Fibroblast of villous mesenchyme (primary cell): ENCODE measurements at regions not wholly inside any gene's neighbourhood (a gene's known extent, or its start where the extent isn't known, plus 50 kb on each side); places are given as distances from the start of the nearest gene placed in this dataset. TPM values are rescaled to one million over a fixed set of nuclear protein-coding genes. Genes with fewer than 3 reads are reported as not detected.
"Not testable (repeated sequence)": the region's sequence is repeated elsewhere in the genome, so short reads cannot be mapped to it uniquely, and the experiment has no call there.

Source experiments
- DNase-seq: peaks from one replicate; pipeline ENCODE4 v3.0.0-alpha.2; 2010; ENCODE audit warnings: low read depth
- H3K4me3 ChIP-seq: 2 replicates; pipeline ENCODE4 v1.5.1; 2011; ENCODE audit warnings: low read depth, mild to moderate bottlenecking, low read length
- CTCF ChIP-seq: IDR thresholded peaks from 2 replicates; pipeline ENCODE4 v1.5.1; 2012; ENCODE audit warnings: low read depth, mild to moderate bottlenecking, low read length; ENCODE audit not compliant: insufficient read depth
- small RNA-seq: library from RNA; depleted of rRNA; stranded (forward); fragments of <200 nt; gene quantifications from one replicate; pipeline ENCODE3, GENCODE V24; 2012

GRCh38 chr10:33012306-33012705, 54.3 kb upstream of the ITGB1 start:
- DNase-seq, result no peak
- TF ChIP-seq CTCF, result no peak
- H3K4me3 ChIP-seq, result no peak overlapping the region

GRCh38 chr10:33010132-33011037, 52.4 kb upstream of the ITGB1 start:
- DNase-seq, result peak; percentile 95
- TF ChIP-seq CTCF, result peak; percentile 68
- H3K4me3 ChIP-seq, result no peak overlapping the region

- peak; percentile 6 for DNase-seq
- H3K4me3 ChIP-seq, result no peak overlapping the region
Measured at GRCh38 chr10:33009244-33010131, 51.5 kb upstream of the ITGB1 start.

GRCh38 chr10:33008499-33009243, 50.6 kb upstream of the ITGB1 start:
- peak; percentile 93 for DNase-seq
- TF ChIP-seq CTCF, result peak; percentile 99
- H3K4me3 ChIP-seq, result no peak overlapping the region

More at GRCh38 chr10:33009244-33010131, 51.5 kb upstream of the ITGB1 start:
- no peak for TF ChIP-seq CTCF

GRCh38 chr10:33007731-33008381, 49.8 kb upstream of the ITGB1 start:
- not testable (repeated sequence) for DNase-seq, H3K4me3 ChIP-seq

Small RNAs in the stretch of these regions (small RNA-seq; reads per million reads assigned to genes)
- gene AL365203.1 (not detected), gene MTND4LP11 (not detected), gene RN7SL847P (not detected)
